ENCODE measurements at regions not wholly inside any gene's neighbourhood (a gene's known extent, or its start where the extent isn't known, plus 50 kb on each side); places are given as distances from the start of the nearest gene placed in this dataset.

- no TSS peak for BruUV-seq (replicated peaks)
- Histone ChIP-seq H3K4me3 (ENCODE audit: low read depth in 2 of 2, low read length in 2 of 2) (no peak overlapping the region), H3K4me1 (ENCODE audit: control insufficient read depth, insufficient read depth, low read length) (no peaks in the 10 kb centered on the region), H3K27ac (ENCODE audit: low read length) (no peak overlapping the region), H3K9me3 (ENCODE audit: control insufficient read depth, insufficient read depth, low read depth, low read length) (0 out of 2 replicates have a peak, but pooled peaks cover 3% of the 10 kb centered on the region), H3K27me3 (ENCODE audit: control insufficient read depth, insufficient read depth, low read length) (no peaks in the 10 kb centered on the region), H3K36me3 (ENCODE audit: control insufficient read depth, insufficient read depth, low read length) (no peaks in the 10 kb centered on the region)
- ChIA-PET POLR2A (no interaction called here), CTCF (no interaction called here)
- intact Hi-C loops (cut with micrococcal nuclease; ENCODE audit: unreplicated experiment) (no loop called here), in situ Hi-C loops (cut with HindIII; ENCODE audit: low pct_unique_long_range_greater_than_20kb, low sequenced_read_pairs) (no loop called here)
- TF ChIP-seq REST (IDR thresholded peaks at IDR 0.05; ENCODE audit: insufficient read depth in 1 of 2, low read depth in 2 of 2, low read length in 1 of 2), result no peak
- no peak for TF ChIP-seq TCF7L2 (IDR thresholded peaks at IDR 0.05; ENCODE audit: low read depth, low read length)
- TF ChIP-seq POLR2AphosphoS5 (IDR thresholded peaks at IDR 0.05; ENCODE audit: low read depth, low read length), result no peak
- ATAC-seq, result no peak
- no peak for DNase-seq (ENCODE audit: low read depth, low spot score)
Measured at GRCh38 chr14:27566843-27567382, 969.1 kb upstream of the NOVA1 start.

- DNase-seq (ENCODE audit: low read depth, low spot score), result no peak
- in situ Hi-C loops (cut with HindIII; ENCODE audit: low pct_unique_long_range_greater_than_20kb, low sequenced_read_pairs), result no loop called here
- H3K27me3 ChIP-seq (ENCODE audit: control insufficient read depth, insufficient read depth, low read length), result no peaks in the 10 kb centered on the region
- no peaks in the 10 kb centered on the region for H3K4me1 ChIP-seq (ENCODE audit: control insufficient read depth, insufficient read depth, low read length)
- 0 out of 2 replicates have a peak, but pooled peaks cover 3% of the 10 kb centered on the region for H3K9me3 ChIP-seq (ENCODE audit: control insufficient read depth, insufficient read depth, low read depth, low read length)
- TF ChIP-seq TCF7L2 (IDR thresholded peaks at IDR 0.05; ENCODE audit: low read depth, low read length) (no peak), POLR2AphosphoS5 (IDR thresholded peaks at IDR 0.05; ENCODE audit: low read depth, low read length) (no peak), REST (IDR thresholded peaks at IDR 0.05; ENCODE audit: insufficient read depth in 1 of 2, low read depth in 2 of 2, low read length in 1 of 2) (no peak), SIN3A (IDR thresholded peaks at IDR 0.05; ENCODE audit: borderline replicate concordance, insufficient read depth, low read depth, low read length) (no peak), CTCF (IDR thresholded peaks at IDR 0.05) (no peak)
- no TSS peak for BruUV-seq (replicated peaks)
- ChIA-PET CTCF (no interaction called here), POLR2A (no interaction called here)
- no peak overlapping the region for H3K4me3 ChIP-seq (ENCODE audit: low read depth in 2 of 2, low read length in 2 of 2)
- no peak overlapping the region for H3K27ac ChIP-seq (ENCODE audit: low read length)
- ATAC-seq, result no peak
- intact Hi-C loops (cut with micrococcal nuclease; ENCODE audit: unreplicated experiment), result no loop called here
- no peaks in the 10 kb centered on the region for H3K36me3 ChIP-seq (ENCODE audit: control insufficient read depth, insufficient read depth, low read length)
Measured at GRCh38 chr14:27573018-27573417, 975.2 kb upstream of the NOVA1 start.
